H9 (cell line): ENCODE measurements at regions not wholly inside any gene's neighbourhood (a gene's known extent, or its start where the extent isn't known, plus 50 kb on each side); places are given as distances from the start of the nearest gene placed in this dataset.

Experiments used
- DNase-seq: peaks from one replicate; pipeline ENCODE4 v3.0.0-alpha.2; 2017
- H2AFZ ChIP-seq: one replicate; pipeline ENCODE4 v1.6.1; 2013; ENCODE audit warnings: mild to moderate bottlenecking, low read length, control low read depth, moderate library complexity
- H2AK5ac ChIP-seq: 2 replicates; pipeline ENCODE4 v1.6.1; 2013; ENCODE audit warnings: low read length, control low read depth, mixed read lengths; ENCODE audit not compliant: insufficient read length
- H2BK120ac ChIP-seq: one replicate; pipeline ENCODE4 v1.6.1; 2013; ENCODE audit warnings: low read depth, mild to moderate bottlenecking, low read length, control low read depth, inconsistent platforms; ENCODE audit not compliant: poor library complexity, severe bottlenecking
- H2BK12ac ChIP-seq: 2 replicates; pipeline ENCODE4 v1.6.1; 2013; ENCODE audit warnings: low read length, control low read depth, mixed read lengths, low read depth; ENCODE audit not compliant: insufficient read length
- H2BK15ac ChIP-seq: 2 replicates; pipeline ENCODE4 v1.6.1; 2013; ENCODE audit warnings: low read depth, low read length, control low read depth
- H2BK20ac ChIP-seq: one replicate; pipeline ENCODE4 v1.6.1; 2013; ENCODE audit warnings: low read depth, mild to moderate bottlenecking, low read length, control low read depth, inconsistent platforms; ENCODE audit not compliant: poor library complexity, severe bottlenecking
- H2BK5ac ChIP-seq: 2 replicates; pipeline ENCODE4 v1.6.1; 2013; ENCODE audit warnings: low read length, control low read depth, mixed read lengths; ENCODE audit not compliant: insufficient read length
- H3K14ac ChIP-seq: 2 replicates; pipeline ENCODE4 v1.6.1; 2013; ENCODE audit warnings: low read length, control low read depth; ENCODE audit not compliant: insufficient read depth
- H3K18ac ChIP-seq: 2 replicates; pipeline ENCODE4 v1.6.1; 2013; ENCODE audit warnings: low read depth, mild to moderate bottlenecking, mixed read lengths, low read length, control low read depth; ENCODE audit not compliant: insufficient read length
- H3K23ac ChIP-seq: 2 replicates; pipeline ENCODE4 v1.6.1; 2013; ENCODE audit warnings: low read length, control low read depth, mixed read lengths, low read depth; ENCODE audit not compliant: insufficient read length
- H3K23me2 ChIP-seq: 2 replicates; pipeline ENCODE4 v1.6.1; 2013; ENCODE audit warnings: low read depth, mild to moderate bottlenecking, mixed read lengths, low read length, control low read depth; ENCODE audit not compliant: insufficient read length, poor library complexity, severe bottlenecking
- H3K27ac ChIP-seq: 2 replicates; pipeline ENCODE4 v1.5.1; 2013; ENCODE audit warnings: low read length, control low read depth, mixed read lengths, low read depth; ENCODE audit not compliant: insufficient read length
- H3K27me3 ChIP-seq: 2 replicates; pipeline ENCODE4 v1.6.1; 2013; ENCODE audit warnings: low read length, control low read depth, inconsistent platforms; ENCODE audit not compliant: insufficient read depth
- H3K4ac ChIP-seq: 2 replicates; pipeline ENCODE4 v1.6.1; 2013; ENCODE audit warnings: low read depth, mild to moderate bottlenecking, control low read depth, inconsistent platforms, low read length, moderate library complexity
- H3K4me1 ChIP-seq: 2 replicates; pipeline ENCODE4 v1.6.1; 2013; ENCODE audit warnings: low read length, control low read depth, inconsistent platforms; ENCODE audit not compliant: insufficient read depth
- H3K4me2 ChIP-seq: 2 replicates; pipeline ENCODE4 v1.6.1; 2013; ENCODE audit warnings: low read length, control low read depth, mixed read lengths; ENCODE audit not compliant: insufficient read length, insufficient read depth
- H3K56ac ChIP-seq: 2 replicates; pipeline ENCODE4 v1.6.1; 2013; ENCODE audit warnings: low read depth, mild to moderate bottlenecking, mixed read lengths, low read length, control low read depth; ENCODE audit not compliant: insufficient read length
- H3K79me1 ChIP-seq: 2 replicates; pipeline ENCODE4 v1.6.1; 2013; ENCODE audit warnings: low read depth, mild to moderate bottlenecking, moderate library complexity, low read length, control low read depth, inconsistent platforms; ENCODE audit not compliant: insufficient read depth, poor library complexity, severe bottlenecking
- H3K79me2 ChIP-seq: 2 replicates; pipeline ENCODE4 v1.6.1; 2013; ENCODE audit warnings: low read length, control low read depth, inconsistent platforms; ENCODE audit not compliant: insufficient read depth
- H3K9ac ChIP-seq: 2 replicates; pipeline ENCODE4 v1.6.1; 2013; ENCODE audit warnings: low read length, control low read depth, mixed read lengths; ENCODE audit not compliant: insufficient read length; ENCODE audit errors: extremely low read depth
- H3K9me3 ChIP-seq: one replicate; pipeline ENCODE4 v1.6.1; 2013; ENCODE audit warnings: low read depth, low read length, inconsistent platforms; ENCODE audit not compliant: control insufficient read depth
- H3T11ph ChIP-seq: one replicate; pipeline ENCODE4 v1.6.1; 2013; ENCODE audit warnings: mild to moderate bottlenecking, low read length, control low read depth, inconsistent platforms
- H4K20me1 ChIP-seq: one replicate; pipeline ENCODE4 v1.6.1; 2013; ENCODE audit not compliant: control insufficient read depth, insufficient read length, insufficient read depth
- H4K5ac ChIP-seq: 2 replicates; pipeline ENCODE4 v1.6.1; 2013; ENCODE audit warnings: low read depth, mild to moderate bottlenecking, mixed read lengths, low read length, control low read depth; ENCODE audit not compliant: insufficient read length
- H4K8ac ChIP-seq: replicated peaks from 2 replicates; pipeline ENCODE4 v1.6.1; 2013; ENCODE audit warnings: low read length, control low read depth, mixed read lengths, low read depth; ENCODE audit not compliant: insufficient read length
- H4K91ac ChIP-seq: 2 replicates; pipeline ENCODE4 v1.6.1; 2013; ENCODE audit warnings: low read depth, mild to moderate bottlenecking, moderate library complexity, mixed read lengths, low read length, control low read depth; ENCODE audit not compliant: insufficient read length
- H3K27ac Mint-ChIP-seq, 3 experiments: 2 replicates in 2 of 3; 3 replicates in 1 of 3; pipeline ENCODE4 v1.8.0; 2020 to 2021; ENCODE audit warnings: mixed read lengths in 3 of 3, mild to moderate bottlenecking in 1 of 3, moderate library complexity in 1 of 3
- H3K27me3 Mint-ChIP-seq: 2 replicates; pipeline ENCODE4 v1.8.0; 2021; ENCODE audit warnings: low read depth, mild to moderate bottlenecking, moderate library complexity, mixed read lengths
- H3K36me3 Mint-ChIP-seq, 3 experiments: 2 replicates in 2 of 3; 3 replicates in 1 of 3; pipeline ENCODE4 v1.8.0; 2020 to 2021; ENCODE audit warnings: low read depth in 3 of 3, mixed read lengths in 3 of 3; ENCODE audit not compliant: insufficient read depth in 1 of 3
- H3K4me1 Mint-ChIP-seq, 2 experiments: 2 replicates each; pipeline ENCODE4 v1.8.0; 2020; ENCODE audit warnings: mixed read lengths in 2 of 2
- H3K4me3 Mint-ChIP-seq, 2 experiments: 2 replicates in 1 of 2; 3 replicates in 1 of 2; pipeline ENCODE4 v1.8.0; 2020 to 2021; ENCODE audit warnings: mild to moderate bottlenecking in 2 of 2, mixed read lengths in 2 of 2, moderate library complexity in 1 of 2
- H3K9me3 Mint-ChIP-seq, 2 experiments: 2 replicates in 1 of 2; 3 replicates in 1 of 2; pipeline ENCODE4 v1.8.0; 2020; ENCODE audit warnings: mild to moderate bottlenecking in 2 of 2, mixed read lengths in 2 of 2, moderate library complexity in 1 of 2
- CTCF ChIP-seq: fragments of 200-600 bp; sonication (generic); conservative IDR thresholded peaks from 3 replicates; pipeline ENCODE4 v1.8.0; 2021; ENCODE audit warnings: antibody characterized with exemption, mild to moderate bottlenecking
- WGBS: extraction: QIAGEN DNeasy Blood & Tissue Kit; methylation state at CpG from one replicate; pipeline ENCODE4 v1.1.7; 2013; ENCODE audit warnings: missing lambda C conversion rate, low lambda C conversion rate, mixed read lengths; ENCODE audit not compliant: insufficient read length; ENCODE audit errors: extremely low coverage; 5-methylcytosine and 5-hydroxymethylcytosine counted together

- H4K8ac ChIP-seq, result no peak overlapping the region
- WGBS, result no CpG with 5 or more reads among the region's 3 CpGs
Observed at GRCh38 chr11:13578514-13579140, 82.8 kb upstream of the PTH start.

More at GRCh38 chr11:13578514-13579140, 82.8 kb upstream of the PTH start:
- Histone ChIP-seq H2BK5ac (no peak overlapping the region), H3K18ac (no peak overlapping the region), H3K27me3 (no peaks in the 10 kb centered on the region; the same call in 1 of the 2 replicates), H2AK5ac (no peak overlapping the region), H4K20me1 (no peaks in the 10 kb centered on the region), H3T11ph (no peak overlapping the region), H3K9me3 (no peaks in the 10 kb centered on the region), H3K23me2 (no peaks in the 10 kb centered on the region), H4K5ac (no peak overlapping the region), H2BK20ac (no peak overlapping the region), H3K79me1 (no peaks in the 10 kb centered on the region), H3K9ac (no peak overlapping the region), H2BK120ac (no peak overlapping the region), H2AFZ (no peak overlapping the region), H3K4me1 (no peaks in the 10 kb centered on the region), H2BK12ac (no peak overlapping the region), H3K14ac (no peak overlapping the region), H4K91ac (no peak overlapping the region), H3K79me2 (no peaks in the 10 kb centered on the region), H3K27ac (no peak overlapping the region), H2BK15ac (no peak overlapping the region), H3K4ac (no peak overlapping the region), H3K56ac (no peak overlapping the region), H3K23ac (no peak overlapping the region), H3K4me2 (no peak overlapping the region)
- no peak for DNase-seq
- no peaks in the 10 kb centered on the region for H3K4me1 Mint-ChIP-seq
- no peak overlapping the region for H3K27ac Mint-ChIP-seq
- H3K4me3 Mint-ChIP-seq, result no peak overlapping the region
- TF ChIP-seq CTCF, result no peak
- peaks cover 26 to 35% of the 10 kb centered on the region in 2 experiments for H3K9me3 Mint-ChIP-seq
- H3K27me3 Mint-ChIP-seq, result peaks cover 1% of the 10 kb centered on the region
- peaks cover 1 to 15% (median 13%) of the 10 kb centered on the region in 3 experiments; a peak in 6 of 7 replicates for H3K36me3 Mint-ChIP-seq
